Mammary epithelial cell (primary cell): ENCODE measurements at regions not wholly inside any gene's neighbourhood (a gene's known extent, or its start where the extent isn't known, plus 50 kb on each side); places are given as distances from the start of the nearest gene placed in this dataset.

Experiments
- EZH2 ChIP-seq: IDR thresholded peaks from 2 replicates; pipeline ENCODE4 v1.6.1; 2012; ENCODE audit warnings: low read length, inconsistent platforms, borderline replicate concordance
- TF ChIP-seq, protein P1 (sequence below), 2 donors: IDR thresholded peaks in 1 of 2; conservative IDR thresholded peaks in 1 of 2; 2 replicates each; pipeline ENCODE4 v1.5.1; 2011 to 2012; ENCODE audit warnings: inconsistent platforms in 2 of 2, low read length in 2 of 2, mild to moderate bottlenecking in 2 of 2, control low read depth in 1 of 2, low read depth in 1 of 2; ENCODE audit not compliant: insufficient read depth in 1 of 2; ENCODE audit errors: extremely low read depth in 1 of 2

DNA sequence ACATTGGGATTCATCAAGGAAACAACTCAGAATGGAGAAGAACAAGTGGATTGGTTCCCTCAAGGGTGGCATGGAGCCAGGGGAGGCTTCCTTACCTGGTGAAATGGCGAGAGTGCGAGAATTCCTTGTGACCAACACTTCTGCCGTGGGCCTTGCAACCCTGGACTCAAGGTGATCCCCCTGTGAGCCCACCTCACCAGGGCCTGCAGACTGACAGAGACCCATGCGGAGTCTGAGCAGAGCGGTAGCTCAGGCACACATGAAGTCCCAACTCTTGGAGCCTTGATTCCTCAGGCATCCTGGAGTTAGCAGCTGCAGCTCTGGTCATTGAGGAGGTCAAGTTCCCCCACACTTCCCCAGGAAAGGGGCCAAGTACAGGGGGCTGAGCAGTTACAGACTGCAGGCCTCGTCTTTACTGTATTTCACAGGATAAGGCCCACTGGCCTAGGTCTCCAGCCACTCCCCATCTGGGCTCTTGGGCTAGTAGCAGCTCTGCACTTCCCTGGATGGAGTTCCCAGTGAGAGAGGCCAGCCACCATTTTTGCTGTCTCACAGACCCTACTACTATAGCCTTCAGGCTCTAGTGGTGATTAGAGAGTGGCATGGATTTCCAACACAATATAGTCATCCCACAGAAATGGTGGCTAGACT lies 269.5 kb upstream of the DCBLD2 start:
- TF ChIP-seq, protein P1, sequence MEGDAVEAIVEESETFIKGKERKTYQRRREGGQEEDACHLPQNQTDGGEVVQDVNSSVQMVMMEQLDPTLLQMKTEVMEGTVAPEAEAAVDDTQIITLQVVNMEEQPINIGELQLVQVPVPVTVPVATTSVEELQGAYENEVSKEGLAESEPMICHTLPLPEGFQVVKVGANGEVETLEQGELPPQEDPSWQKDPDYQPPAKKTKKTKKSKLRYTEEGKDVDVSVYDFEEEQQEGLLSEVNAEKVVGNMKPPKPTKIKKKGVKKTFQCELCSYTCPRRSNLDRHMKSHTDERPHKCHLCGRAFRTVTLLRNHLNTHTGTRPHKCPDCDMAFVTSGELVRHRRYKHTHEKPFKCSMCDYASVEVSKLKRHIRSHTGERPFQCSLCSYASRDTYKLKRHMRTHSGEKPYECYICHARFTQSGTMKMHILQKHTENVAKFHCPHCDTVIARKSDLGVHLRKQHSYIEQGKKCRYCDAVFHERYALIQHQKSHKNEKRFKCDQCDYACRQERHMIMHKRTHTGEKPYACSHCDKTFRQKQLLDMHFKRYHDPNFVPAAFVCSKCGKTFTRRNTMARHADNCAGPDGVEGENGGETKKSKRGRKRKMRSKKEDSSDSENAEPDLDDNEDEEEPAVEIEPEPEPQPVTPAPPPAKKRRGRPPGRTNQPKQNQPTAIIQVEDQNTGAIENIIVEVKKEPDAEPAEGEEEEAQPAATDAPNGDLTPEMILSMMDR (conservative IDR thresholded peaks at IDR 0.05 in 1 of 2, IDR thresholded peaks at IDR 0.05 in 1 of 2; ENCODE audit: extremely low read depth in 1 of 2, insufficient read depth in 1 of 2, low read depth in 1 of 2, low read length in 2 of 2), result no peak
- TF ChIP-seq EZH2, result no peak
